ENCODE measurements at regions not wholly inside any gene's neighbourhood (a gene's known extent, or its start where the extent isn't known, plus 50 kb on each side); places are given as distances from the start of the nearest gene placed in this dataset.

DNA sequence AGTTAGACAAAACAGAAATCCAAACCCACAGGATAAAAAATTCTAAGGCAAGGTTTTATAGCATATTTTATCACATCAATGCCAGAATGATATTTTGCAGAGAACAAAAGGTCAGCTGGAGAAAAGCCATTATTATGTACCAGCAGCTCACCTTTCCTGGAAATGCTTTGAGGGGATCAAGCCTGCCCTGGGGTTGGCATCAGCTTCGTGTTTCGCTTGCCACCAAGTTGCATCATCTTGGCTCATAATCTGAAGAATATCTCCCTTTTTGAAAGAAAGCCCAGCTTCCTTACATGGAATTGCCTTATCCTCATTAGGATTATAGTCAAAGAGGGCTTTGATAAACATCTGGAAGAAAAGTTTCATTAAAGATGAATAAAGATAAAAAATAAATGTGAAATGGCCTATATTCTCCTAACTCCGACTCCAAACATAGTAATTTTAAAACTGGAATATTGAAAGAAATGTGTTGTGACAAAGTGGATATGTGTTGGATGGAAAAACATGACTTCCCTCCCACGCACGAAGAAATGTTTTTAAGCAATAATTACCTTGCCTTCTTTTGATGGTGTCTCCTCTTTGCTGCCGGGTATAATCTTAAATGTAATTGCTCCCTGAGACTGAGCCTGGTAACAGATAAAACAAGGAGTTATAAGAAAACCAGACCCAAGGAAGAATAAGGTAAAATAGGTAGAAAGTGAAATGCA, 121.3 kb upstream of the ODAD2 start (continued):
- TF ChIP-seq SCRT1 (tag by site-specific recombination; IDR thresholded peaks at IDR 0.05; ENCODE audit: borderline replicate concordance) = no peak
- no peak for TF ChIP-seq OVOL3 (tag by site-specific recombination; IDR thresholded peaks at IDR 0.05)
- no peak for TF ChIP-seq ZNF48 (tag by site-specific recombination; IDR thresholded peaks at IDR 0.05)
- TF ChIP-seq ZNF600 (tag by site-specific recombination; IDR thresholded peaks at IDR 0.05) = no peak
- TF ChIP-seq ZNF221 (tag by site-specific recombination; IDR thresholded peaks at IDR 0.05; ENCODE audit: borderline replicate concordance) = no peak
- no peak for TF ChIP-seq ZNF341 (tag by site-specific recombination; IDR thresholded peaks at IDR 0.05; ENCODE audit: low read depth)

DNA sequence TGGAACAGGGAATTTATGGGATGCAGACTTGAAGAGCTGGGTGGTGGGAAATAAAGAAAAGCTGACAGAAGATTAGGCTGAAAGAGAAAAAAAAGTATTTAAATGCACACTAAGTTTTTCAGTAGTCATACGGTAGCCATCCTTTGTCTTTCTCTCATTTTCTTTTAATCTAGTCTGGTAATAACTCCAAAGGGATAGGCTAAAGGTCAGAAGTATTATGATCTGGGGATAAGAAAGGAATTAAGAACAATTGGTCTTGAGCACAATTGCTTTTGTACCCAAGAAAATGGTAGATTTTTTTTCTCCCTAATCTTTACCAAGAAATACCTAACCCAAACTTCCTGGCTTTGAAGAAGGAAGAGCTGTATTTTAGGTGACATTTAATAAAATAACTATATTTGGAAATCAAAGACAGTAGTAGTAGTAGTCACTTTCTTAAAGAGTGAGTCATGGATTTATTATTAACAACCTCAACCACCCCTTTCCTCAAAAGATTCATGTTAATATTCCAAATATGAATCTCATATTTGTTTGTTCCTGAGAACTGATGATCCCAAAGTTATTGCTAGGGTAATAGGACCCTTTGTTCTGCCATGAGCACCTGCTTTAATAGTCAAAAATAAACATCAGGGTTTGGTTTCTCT, 120.2 kb upstream of the ODAD2 start:
- CTCF ChIA-PET = no interaction called here
- TF ChIP-seq, protein P1, sequence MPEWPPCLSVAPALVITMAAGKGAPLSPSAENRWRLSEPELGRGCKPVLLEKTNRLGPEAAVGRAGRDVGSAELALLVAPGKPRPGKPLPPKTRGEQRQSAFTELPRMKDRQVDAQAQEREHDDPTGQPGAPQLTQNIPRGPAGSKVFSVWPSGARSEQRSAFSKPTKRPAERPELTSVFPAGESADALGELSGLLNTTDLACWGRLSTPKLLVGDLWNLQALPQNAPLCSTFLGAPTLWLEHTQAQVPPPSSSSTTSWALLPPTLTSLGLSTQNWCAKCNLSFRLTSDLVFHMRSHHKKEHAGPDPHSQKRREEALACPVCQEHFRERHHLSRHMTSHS (tag by site-specific recombination; IDR thresholded peaks at IDR 0.05) = no peak
- TF ChIP-seq ATF2 (tag by site-specific recombination; IDR thresholded peaks at IDR 0.05; ENCODE audit: low read depth) (no peak), SALL2 (tag by site-specific recombination; IDR thresholded peaks at IDR 0.05; ENCODE audit: borderline replicate concordance) (no peak), ZNF555 (tag by site-specific recombination; conservative IDR thresholded peaks at IDR 0.05) (no peak), HIC1 (tag by site-specific recombination; IDR thresholded peaks at IDR 0.05) (no peak), ZNF629 (tag by site-specific recombination; IDR thresholded peaks at IDR 0.05) (no peak), CTCF (tag by site-specific recombination; IDR thresholded peaks at IDR 0.05) (no peak), WT1 (tag by site-specific recombination; IDR thresholded peaks at IDR 0.05) (no peak), ZNF398 (tag by site-specific recombination; IDR thresholded peaks at IDR 0.05) (no peak), ZNF335 (tag by site-specific recombination; conservative IDR thresholded peaks at IDR 0.05) (no peak), ZNF266 (tag by site-specific recombination; IDR thresholded peaks at IDR 0.05; ENCODE audit: low read depth) (no peak), SCRT2 (tag by site-specific recombination; IDR thresholded peaks at IDR 0.05) (no peak), ZBTB1 (tag by site-specific recombination; IDR thresholded peaks at IDR 0.05) (no peak), ZNF560 (tag by site-specific recombination; IDR thresholded peaks at IDR 0.05; ENCODE audit: borderline replicate concordance) (no peak), ZFP3 (tag by site-specific recombination; IDR thresholded peaks at IDR 0.05; ENCODE audit: low read depth) (no peak), ZBTB48 (tag by site-specific recombination; IDR thresholded peaks at IDR 0.05) (no peak), TRIM28 (IDR thresholded peaks at IDR 0.05; ENCODE audit: borderline replicate concordance, low read length) (no peak), ZFP41 (tag by site-specific recombination; IDR thresholded peaks at IDR 0.05; ENCODE audit: borderline replicate concordance) (no peak), ZNF133 (tag by site-specific recombination; IDR thresholded peaks at IDR 0.05) (no peak)

More for the DNA sequence above, 120.2 kb upstream of the ODAD2 start:
- Histone ChIP-seq H3K27ac (ENCODE audit: extremely low read depth, low read depth, low read length) (no peak overlapping the region), H3K4me3 (ENCODE audit: low read depth, low read length) (no peak overlapping the region), H3K9me3 (ENCODE audit: control insufficient read depth, insufficient read depth, low read depth, low read length) (no peaks in the 10 kb centered on the region), H3K36me3 (ENCODE audit: control insufficient read depth in 2 of 2, insufficient read depth in 1 of 2, low read length in 2 of 2) (no peaks in the 10 kb centered on the region), H3K4me1 (ENCODE audit: control insufficient read depth, insufficient read depth, low read length) (no peaks in the 10 kb centered on the region; the same call in 1 of the 2 replicates)
- POLR2A ChIA-PET = no interaction called here
